ENCODE measurements at regions not wholly inside any gene's neighbourhood (a gene's known extent, or its start where the extent isn't known, plus 50 kb on each side); places are given as distances from the start of the nearest gene placed in this dataset.

- no peak for DNase-seq (ENCODE audit: low spot score)
These were observed 184.9 kb upstream of the MIR17HG start for GRCh38 chr13:91162589-91162988.

GRCh38 chr13:91165758-91166157 lies 181.7 kb upstream of the MIR17HG start:
- no peak for DNase-seq (ENCODE audit: low spot score)

- DNase-seq (ENCODE audit: low spot score), result no peak
These were observed 180.6 kb upstream of the MIR17HG start for GRCh38 chr13:91166714-91167511.

GRCh38 chr13:91167706-91168385 lies 179.6 kb upstream of the MIR17HG start:
- no peak for DNase-seq (ENCODE audit: low spot score)

- DNase-seq (ENCODE audit: low spot score), result no peak
These were observed 179.1 kb upstream of the MIR17HG start for GRCh38 chr13:91168386-91168711.

- DNase-seq (ENCODE audit: low spot score), result no peak
These were observed 178.0 kb upstream of the MIR17HG start for GRCh38 chr13:91169321-91170050.

- no peak for DNase-seq (ENCODE audit: low spot score)
These were observed 175.3 kb upstream of the MIR17HG start for GRCh38 chr13:91172160-91172559.

- DNase-seq (ENCODE audit: low spot score), result no peak
These were observed 172.5 kb upstream of the MIR17HG start for GRCh38 chr13:91174886-91175501.

GRCh38 chr13:91178099-91178498 lies 169.4 kb upstream of the MIR17HG start:
- no peak for DNase-seq (ENCODE audit: low spot score)

GRCh38 chr13:91181892-91182291 lies 165.6 kb upstream of the MIR17HG start:
- no peak for DNase-seq (ENCODE audit: low spot score)

- DNase-seq (ENCODE audit: low spot score), result no peak
These were observed 163.1 kb upstream of the MIR17HG start for GRCh38 chr13:91184244-91184926.

- DNase-seq (ENCODE audit: low spot score), result no peak
These were observed 162.1 kb upstream of the MIR17HG start for GRCh38 chr13:91185294-91185863.

GRCh38 chr13:91187522-91187921 lies 160.0 kb upstream of the MIR17HG start:
- DNase-seq (ENCODE audit: low spot score), result no peak

- DNase-seq (ENCODE audit: low spot score), result no peak
These were observed 158.0 kb upstream of the MIR17HG start for GRCh38 chr13:91189506-91189905.

GRCh38 chr13:91193358-91193757 lies 154.1 kb upstream of the MIR17HG start:
- DNase-seq (ENCODE audit: low spot score), result no peak

- no peak for DNase-seq (ENCODE audit: low spot score)
These were observed 151.7 kb upstream of the MIR17HG start for GRCh38 chr13:91195789-91196188.

GRCh38 chr13:91196958-91197357 lies 150.5 kb upstream of the MIR17HG start:
- no peak for DNase-seq (ENCODE audit: low spot score)

- DNase-seq (ENCODE audit: low spot score), result no peak
These were observed 147.6 kb upstream of the MIR17HG start for GRCh38 chr13:91199866-91200265.

- no peak for DNase-seq (ENCODE audit: low spot score)
These were observed 147.0 kb upstream of the MIR17HG start for GRCh38 chr13:91200486-91200885.

GRCh38 chr13:91203430-91203829 lies 144.1 kb upstream of the MIR17HG start:
- DNase-seq (ENCODE audit: low spot score), result no peak

GRCh38 chr13:91207261-91207660 lies 140.2 kb upstream of the MIR17HG start:
- no peak for DNase-seq (ENCODE audit: low spot score)

All from mucosa of gallbladder (tissue), 1 donor.